Posterior vena cava (tissue), 2 donors: ENCODE measurements at regions not wholly inside any gene's neighbourhood (a gene's known extent, or its start where the extent isn't known, plus 50 kb on each side); places are given as distances from the start of the nearest gene placed in this dataset.
"Not testable (repeated sequence)": the region's sequence is repeated elsewhere in the genome, so short reads cannot be mapped to it uniquely, and the experiment has no call there.

Experiments used
- DNase-seq: peaks from one replicate; pipeline ENCODE4 v3.0.0-alpha.2; 2020; ENCODE audit warnings: low spot score
- intact Hi-C, 2 donors: fragments of 100-400 bp; cut with DNase I; formaldehyde crosslinking; loops; one replicate each; pipeline versions ENCODE4 v1.14.1 to v1.14.2; 2022 to 2023
- donor health status: DM: yes; HTN: yes; CAD: no.
- donor health status: DM: yes; HTN: yes; CAD: no.

GRCh38 chr5:147068998-147069397 lies 165.8 kb upstream of the STK32A start:
- no peak for DNase-seq
- intact Hi-C loops: no loop called here

DNA sequence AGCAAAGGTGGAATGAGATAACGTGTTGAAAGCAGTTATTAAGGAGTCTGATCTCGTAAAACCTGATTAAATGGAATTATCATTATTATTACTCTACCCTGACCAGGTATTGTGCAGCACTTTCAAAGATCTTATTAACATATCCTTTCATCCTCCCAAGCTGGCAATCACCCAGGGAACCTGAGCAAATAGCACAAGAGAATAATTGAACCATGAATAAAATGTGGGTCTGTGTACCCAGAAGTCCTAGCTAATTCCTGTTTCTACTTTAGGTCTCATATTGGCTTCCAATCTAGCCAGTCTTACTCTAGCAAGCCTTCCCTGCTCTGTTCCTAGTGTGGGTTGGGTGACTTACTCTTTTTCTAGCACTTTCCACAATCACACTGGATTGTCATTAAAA lies 162.2 kb upstream of the STK32A start:
- DNase-seq: no peak
- intact Hi-C loops: no loop called here

DNA sequence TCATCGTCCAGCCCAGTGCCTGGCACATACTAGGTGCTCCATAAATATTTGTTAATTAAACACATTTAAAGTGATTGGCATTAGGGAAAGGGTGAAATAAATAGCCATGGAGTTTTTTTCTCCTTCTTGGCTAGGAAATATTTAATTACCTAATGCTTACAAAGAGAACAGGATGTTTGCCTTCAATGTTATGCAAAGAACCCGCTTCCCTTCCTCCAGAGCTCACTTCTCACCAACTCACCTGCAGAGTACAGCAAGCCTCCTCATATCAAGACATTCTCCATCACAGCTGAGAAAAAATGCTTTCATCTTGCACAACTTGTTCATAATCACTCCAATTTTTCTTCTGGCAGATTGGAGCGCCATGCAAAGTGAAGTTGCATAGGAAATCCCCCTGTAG lies 161.7 kb upstream of the STK32A start:
- DNase-seq: no peak
- intact Hi-C loops: no loop called here

GRCh38 chr5:147075187-147075586 lies 159.6 kb upstream of the STK32A start:
- intact Hi-C loops: no loop called here
- DNase-seq: no peak

- no peak for DNase-seq
- intact Hi-C loops: no loop called here
Observed at GRCh38 chr5:147080391-147080790, 154.4 kb upstream of the STK32A start.

DNA sequence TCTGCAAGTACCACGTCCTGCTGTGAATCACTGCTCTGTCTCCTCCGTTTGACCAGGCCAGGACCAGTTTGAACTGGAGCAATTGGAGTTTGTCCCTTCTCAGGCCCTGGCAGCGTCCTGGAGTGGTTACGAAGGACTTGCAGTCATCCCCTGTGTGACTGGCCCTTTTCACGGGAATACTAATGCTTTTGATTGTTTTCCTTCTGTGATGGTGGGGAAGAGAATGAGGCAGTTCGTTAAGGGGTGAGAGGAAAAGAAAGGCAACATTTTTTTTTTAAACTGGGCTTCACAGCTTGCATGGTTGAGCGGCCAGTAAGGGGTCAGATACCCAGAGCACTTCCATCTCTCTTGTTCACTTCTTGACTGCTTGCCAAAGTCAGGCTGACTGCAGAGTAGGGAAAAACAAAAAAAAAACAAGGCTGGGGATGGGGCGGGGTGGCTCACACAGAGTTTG lies 153.5 kb upstream of the STK32A start:
- intact Hi-C loops: no loop called here
- DNase-seq: no peak

DNA sequence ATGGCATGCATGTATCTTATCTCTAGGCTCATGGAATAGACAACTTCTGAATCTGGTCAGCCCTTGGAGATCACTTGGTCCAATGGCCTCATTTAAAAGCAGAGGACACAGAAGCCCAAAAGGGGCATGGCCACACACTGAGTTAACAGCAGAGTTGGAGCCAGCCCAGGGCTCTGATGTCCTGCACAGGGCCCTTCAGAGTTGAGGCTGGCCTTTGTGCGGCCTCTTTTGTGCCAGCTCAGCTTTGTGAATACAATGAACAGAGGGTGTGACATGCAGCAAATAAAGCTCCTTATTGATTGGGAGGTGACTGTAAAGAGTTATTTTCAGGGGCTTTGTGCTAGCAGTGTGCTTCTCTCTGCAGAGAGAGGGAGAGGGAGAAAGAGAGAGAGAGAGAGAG lies 150.1 kb upstream of the STK32A start:
- no peak for DNase-seq
- intact Hi-C loops: no loop called here

DNA sequence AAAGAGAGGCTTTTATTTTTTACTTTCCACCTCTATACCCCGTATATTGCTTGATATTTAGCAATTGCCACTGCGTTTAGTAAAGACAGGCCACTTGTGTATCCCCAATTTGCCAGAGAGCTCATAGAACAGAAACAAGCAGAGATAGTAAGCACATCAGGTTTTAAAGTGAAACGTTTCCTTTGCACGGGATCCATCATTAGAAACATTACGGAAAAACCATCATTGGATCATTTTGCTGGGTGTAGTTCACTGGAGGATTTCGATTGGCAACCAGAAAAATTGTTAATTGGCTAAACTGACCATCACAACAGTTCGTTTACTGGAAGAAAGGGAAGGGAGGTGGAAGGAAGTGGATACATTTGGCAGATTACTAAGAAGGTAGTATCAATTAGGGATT lies 149.4 kb upstream of the STK32A start:
- intact Hi-C loops: no loop called here
- DNase-seq: no peak

GRCh38 chr5:147092044-147092443 lies 142.8 kb upstream of the STK32A start:
- no peak for DNase-seq
- intact Hi-C loops: loop anchor here in 1 of 2 donors (10.0 kb wide), 1 partner anchor 483 kb away; no protein-coding TSS in a partner anchor

DNA sequence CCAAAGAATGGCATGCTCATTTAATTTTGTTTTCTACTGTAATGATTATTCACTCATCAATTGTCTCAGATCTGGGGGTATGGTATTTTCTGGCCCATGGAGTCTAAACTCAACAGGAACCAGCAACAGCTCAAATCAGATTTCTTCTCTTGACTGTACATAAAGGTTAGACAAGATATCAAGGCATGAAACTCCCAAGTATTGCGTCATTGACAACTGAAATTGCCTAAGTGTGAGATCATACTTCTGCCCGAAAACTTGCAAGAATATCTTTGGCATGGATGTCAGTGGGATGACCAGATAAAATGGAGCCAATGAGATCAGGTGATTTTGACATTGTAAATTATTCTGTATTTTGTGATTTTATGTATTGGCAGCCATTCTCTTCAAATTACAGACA lies 141.7 kb upstream of the STK32A start:
- no peak for DNase-seq
- intact Hi-C loops: loop anchor here in 1 of 2 donors (10.0 kb wide), 1 partner anchor 482 kb away; no protein-coding TSS in a partner anchor

GRCh38 chr5:147095740-147096139 lies 139.1 kb upstream of the STK32A start:
- intact Hi-C loops: loop anchor here in 1 of 2 donors (10.0 kb wide), 1 partner anchor 479 kb away; no protein-coding TSS in a partner anchor

GRCh38 chr5:147098233-147098790 lies 136.5 kb upstream of the STK32A start:
- DNase-seq: no peak
- intact Hi-C loops: loop anchor here in 1 of 2 donors (10.0 kb wide), 1 partner anchor 476 kb away; no protein-coding TSS in a partner anchor

More at GRCh38 chr5:147095740-147096139, 139.1 kb upstream of the STK32A start:
- DNase-seq: no peak

GRCh38 chr5:147101659-147102369 lies 133.0 kb upstream of the STK32A start:
- intact Hi-C loops: loop anchor here in 1 of 2 donors (10.0 kb wide), 1 partner anchor 53 kb away; no protein-coding TSS in a partner anchor
- no peak for DNase-seq

GRCh38 chr5:147112899-147113298 lies 121.9 kb upstream of the STK32A start:
- DNase-seq: no peak
- intact Hi-C loops: no loop called here

DNA sequence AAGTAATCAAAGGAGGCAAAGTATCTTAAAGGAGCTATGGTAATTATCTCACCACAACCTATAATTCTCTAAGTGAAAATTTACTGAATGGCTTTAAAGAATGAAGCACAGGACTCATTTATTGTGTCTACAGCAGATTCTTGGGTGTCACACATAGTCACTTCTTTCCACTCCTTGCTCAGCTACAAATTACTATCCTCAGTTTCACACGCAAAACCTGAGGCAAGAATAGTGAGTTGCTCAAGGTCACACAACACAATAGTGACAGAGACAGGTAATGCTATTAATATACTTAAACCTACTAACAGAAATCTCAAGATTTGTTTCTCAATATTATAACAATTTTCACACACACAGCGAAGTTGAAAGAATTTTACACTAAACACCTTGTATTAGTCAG lies 120.9 kb upstream of the STK32A start:
- intact Hi-C loops: no loop called here
- no peak for DNase-seq

DNA sequence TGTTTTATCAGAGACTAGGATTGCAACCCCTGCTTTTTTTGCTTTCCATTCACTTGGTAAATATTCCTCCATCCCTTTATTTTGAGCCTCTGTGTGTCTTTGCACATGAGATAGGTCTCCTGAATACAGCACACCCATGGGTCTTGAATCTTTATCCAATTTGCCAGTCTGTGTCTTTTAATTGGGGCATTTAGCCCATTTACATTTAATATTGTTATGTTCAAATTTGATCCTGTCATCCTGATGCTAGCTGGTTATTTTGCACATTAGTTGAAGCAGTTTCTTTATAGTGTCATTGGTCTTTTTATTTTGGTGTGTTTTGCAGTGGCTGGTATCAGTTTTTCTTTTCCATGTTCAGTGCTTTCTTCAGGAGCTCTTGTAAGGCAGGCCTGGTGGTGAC lies 95.1 kb upstream of the STK32A start:
- DNase-seq: not testable (repeated sequence)
- intact Hi-C loops: loop anchor here in 1 of 2 donors (5.0 kb wide), 1 partner anchor 272 kb away; no protein-coding TSS in a partner anchor

DNA sequence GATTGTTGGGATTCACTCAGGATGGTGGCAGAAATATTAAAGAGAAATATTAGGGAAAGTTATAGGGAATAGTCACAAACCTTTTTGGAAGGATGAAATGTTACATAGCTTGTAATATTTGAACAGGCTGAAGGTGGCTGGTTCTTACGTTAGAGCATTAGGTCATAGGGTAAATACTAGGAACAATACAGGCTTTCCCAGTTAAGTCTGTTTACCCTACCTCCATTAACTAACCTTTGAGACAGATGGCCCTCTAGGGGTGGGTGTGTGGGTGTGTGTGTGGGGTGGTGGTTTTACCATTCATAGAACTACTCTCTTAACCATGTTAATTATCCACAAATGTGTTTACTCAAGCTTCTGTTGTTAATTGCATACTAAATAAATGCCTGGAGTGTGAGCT lies 94.3 kb upstream of the STK32A start:
- intact Hi-C loops: loop anchor here in 1 of 2 donors (5.0 kb wide), 1 partner anchor 273 kb away; no protein-coding TSS in a partner anchor
- no peak for DNase-seq

GRCh38 chr5:147141580-147141979 lies 93.2 kb upstream of the STK32A start:
- DNase-seq: not testable (repeated sequence)
- intact Hi-C loops: loop anchor here in 1 of 2 donors (5.0 kb wide), 1 partner anchor 274 kb away; no protein-coding TSS in a partner anchor

DNA sequence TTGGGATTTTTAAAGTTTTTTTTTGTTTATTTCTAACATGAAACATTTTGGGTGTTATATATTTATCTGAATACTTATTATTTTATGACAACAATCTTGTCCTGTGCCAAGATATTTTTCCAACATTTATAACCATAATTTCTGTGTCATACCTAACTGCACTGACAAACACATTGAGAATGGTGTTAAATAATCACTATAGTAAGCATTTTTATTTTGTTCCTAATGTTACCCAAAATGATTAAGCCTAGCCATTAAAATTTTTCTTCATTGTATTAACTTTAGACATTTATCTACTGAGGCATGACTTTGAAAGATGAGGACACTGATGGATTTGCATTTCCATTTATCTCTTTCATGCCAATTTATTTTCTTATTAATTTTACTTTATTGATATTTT lies 91.6 kb upstream of the STK32A start:
- DNase-seq: no peak
- intact Hi-C loops: loop anchor here in 1 of 2 donors (5.0 kb wide), 1 partner anchor 276 kb away; no protein-coding TSS in a partner anchor

DNA sequence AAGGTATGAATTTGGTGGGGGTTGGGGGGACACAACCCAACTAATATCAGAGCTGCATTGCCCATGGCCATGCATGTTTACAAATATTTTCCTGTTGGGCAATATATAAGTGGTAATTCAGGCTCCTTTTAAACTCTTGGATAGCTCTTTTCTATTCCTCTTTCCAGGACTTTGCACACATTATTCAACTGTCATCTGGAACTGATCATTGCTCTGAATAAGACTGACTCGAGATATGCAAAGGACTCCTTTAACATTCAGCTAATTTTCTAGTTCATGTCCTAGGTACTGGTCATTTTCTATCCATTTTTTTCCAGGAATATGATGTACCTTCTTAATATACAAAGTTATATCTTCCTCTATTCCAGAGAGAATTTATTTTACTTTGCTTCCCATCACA lies 89.5 kb upstream of the STK32A start:
- no peak for DNase-seq
- intact Hi-C loops: no loop called here

DNA sequence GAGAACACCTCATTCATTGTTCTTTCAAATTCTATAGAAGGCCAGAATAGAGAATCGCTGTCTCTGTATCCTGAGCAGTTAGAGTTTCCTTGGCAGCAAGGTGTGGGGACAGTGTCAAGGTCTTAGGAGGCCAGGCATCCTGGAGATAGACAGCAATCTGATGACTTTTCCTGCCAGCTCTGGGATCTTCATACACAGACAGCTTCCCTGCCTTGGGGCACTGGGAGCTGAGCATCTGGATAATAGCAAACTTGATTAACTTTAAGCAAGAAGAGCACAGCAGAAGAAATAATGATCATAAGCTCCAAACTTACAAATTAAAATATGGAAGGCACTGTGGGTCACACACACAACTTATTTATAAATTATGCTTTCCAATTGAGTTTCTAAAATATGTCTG lies 86.1 kb upstream of the STK32A start:
- no peak for DNase-seq
- intact Hi-C loops: no loop called here
